ENCODE measurements at regions not wholly inside any gene's neighbourhood (a gene's known extent, or its start where the extent isn't known, plus 50 kb on each side); places are given as distances from the start of the nearest gene placed in this dataset.

DNA sequence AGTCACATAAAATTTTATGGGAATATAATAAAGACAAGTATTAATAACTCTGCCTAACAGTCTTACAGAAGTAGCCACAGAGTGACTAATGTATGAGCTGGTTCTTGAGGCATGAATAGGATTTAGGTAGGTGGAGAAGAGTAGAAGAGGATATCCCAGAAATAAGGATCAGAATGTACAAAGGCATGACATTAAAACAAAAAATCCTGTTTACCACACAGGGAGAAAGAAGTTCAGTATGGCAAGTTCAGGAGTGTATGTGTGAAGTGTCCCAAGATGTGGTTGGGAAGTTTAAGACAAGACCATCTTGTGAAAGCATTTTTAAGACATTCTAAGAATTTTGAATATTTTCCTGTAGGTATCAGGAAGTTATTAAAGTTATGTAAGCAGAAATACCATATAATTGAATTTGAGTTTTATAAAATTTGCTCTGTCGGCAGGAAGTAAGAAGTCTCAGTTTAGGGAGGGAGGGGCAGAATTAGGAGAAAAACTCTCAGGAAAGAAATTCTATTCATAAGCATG is 64.7 kb upstream of the CAV2 start:
- H3K27me3 ChIP-seq (ENCODE audit: insufficient read depth, low read length) = no peaks in the 10 kb centered on the region
- H3K79me2 ChIP-seq (ENCODE audit: insufficient read depth, low read length) = no peaks in the 10 kb centered on the region
- no peak for TF ChIP-seq EZH2 (IDR thresholded peaks at IDR 0.05; ENCODE audit: borderline replicate concordance, low read length)
- TF ChIP-seq, protein P1, sequence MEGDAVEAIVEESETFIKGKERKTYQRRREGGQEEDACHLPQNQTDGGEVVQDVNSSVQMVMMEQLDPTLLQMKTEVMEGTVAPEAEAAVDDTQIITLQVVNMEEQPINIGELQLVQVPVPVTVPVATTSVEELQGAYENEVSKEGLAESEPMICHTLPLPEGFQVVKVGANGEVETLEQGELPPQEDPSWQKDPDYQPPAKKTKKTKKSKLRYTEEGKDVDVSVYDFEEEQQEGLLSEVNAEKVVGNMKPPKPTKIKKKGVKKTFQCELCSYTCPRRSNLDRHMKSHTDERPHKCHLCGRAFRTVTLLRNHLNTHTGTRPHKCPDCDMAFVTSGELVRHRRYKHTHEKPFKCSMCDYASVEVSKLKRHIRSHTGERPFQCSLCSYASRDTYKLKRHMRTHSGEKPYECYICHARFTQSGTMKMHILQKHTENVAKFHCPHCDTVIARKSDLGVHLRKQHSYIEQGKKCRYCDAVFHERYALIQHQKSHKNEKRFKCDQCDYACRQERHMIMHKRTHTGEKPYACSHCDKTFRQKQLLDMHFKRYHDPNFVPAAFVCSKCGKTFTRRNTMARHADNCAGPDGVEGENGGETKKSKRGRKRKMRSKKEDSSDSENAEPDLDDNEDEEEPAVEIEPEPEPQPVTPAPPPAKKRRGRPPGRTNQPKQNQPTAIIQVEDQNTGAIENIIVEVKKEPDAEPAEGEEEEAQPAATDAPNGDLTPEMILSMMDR (IDR thresholded peaks at IDR 0.05; ENCODE audit: low read length) = no peak
- no peaks in the 10 kb centered on the region for H3K4me1 ChIP-seq (ENCODE audit: insufficient read depth, low read length, severe bottlenecking)
- no peaks in the 10 kb centered on the region for H3F3A ChIP-seq (ENCODE audit: insufficient read depth, low read length)
- H4K20me1 ChIP-seq (ENCODE audit: insufficient read depth, low read length) = no peaks in the 10 kb centered on the region
- no peak overlapping the region for H3K4me2 ChIP-seq (ENCODE audit: low read length)
- no peak overlapping the region for H3K27ac ChIP-seq (ENCODE audit: low read depth, low read length, poor library complexity, severe bottlenecking)
- no peak overlapping the region for H2AFZ ChIP-seq (ENCODE audit: low read length)
- H3K9me2 ChIP-seq (ENCODE audit: low read depth, low read length) = no peaks in the 10 kb centered on the region
- H3K9me3 ChIP-seq (ENCODE audit: low read length) = no peaks in the 10 kb centered on the region
- H3K36me3 ChIP-seq (ENCODE audit: insufficient read depth, low read length) = no peaks in the 10 kb centered on the region
- no peak overlapping the region for H3K4me3 ChIP-seq (ENCODE audit: low read depth, low read length, poor library complexity, severe bottlenecking)
- no peak overlapping the region for H3K9ac ChIP-seq (ENCODE audit: low read length)

DNA sequence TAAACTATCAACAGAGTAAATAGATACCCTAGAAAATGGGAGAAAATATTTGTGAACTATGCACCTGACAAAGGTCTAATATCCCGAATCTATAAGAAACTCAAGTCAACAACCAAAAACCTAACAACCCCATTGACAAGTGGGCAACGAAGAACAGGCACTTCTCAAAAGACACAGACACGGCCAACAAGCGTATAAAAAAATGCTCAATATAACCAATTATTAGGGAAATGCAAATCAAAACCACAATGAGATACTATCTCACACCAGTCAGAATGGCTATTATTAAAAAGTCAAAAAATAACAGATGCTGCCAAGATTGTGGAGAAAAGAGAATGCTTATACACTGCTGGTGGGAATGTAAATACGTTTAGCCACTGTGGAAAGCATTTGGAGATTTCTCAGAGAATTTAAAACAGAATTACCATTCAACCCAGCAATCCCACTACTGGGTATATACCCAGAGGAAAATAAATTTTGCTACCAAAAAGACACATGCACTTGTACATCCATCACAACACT is 63.2 kb upstream of the CAV2 start:
- H3K4me1 ChIP-seq (ENCODE audit: insufficient read depth, low read length, severe bottlenecking) = no peaks in the 10 kb centered on the region
- TF ChIP-seq, protein P1 (IDR thresholded peaks at IDR 0.05; ENCODE audit: low read length) = no peak
- no peak for TF ChIP-seq EZH2 (IDR thresholded peaks at IDR 0.05; ENCODE audit: borderline replicate concordance, low read length)
- no peak overlapping the region for H2AFZ ChIP-seq (ENCODE audit: low read length)
- H3K9ac ChIP-seq (ENCODE audit: low read length) = no peak overlapping the region
- no peak overlapping the region for H3K4me3 ChIP-seq (ENCODE audit: low read depth, low read length, poor library complexity, severe bottlenecking)
- no peaks in the 10 kb centered on the region for H3K36me3 ChIP-seq (ENCODE audit: insufficient read depth, low read length)
- H3K4me2 ChIP-seq (ENCODE audit: low read length) = no peak overlapping the region
- H4K20me1 ChIP-seq (ENCODE audit: insufficient read depth, low read length) = no peaks in the 10 kb centered on the region
- no peak overlapping the region for H3K27ac ChIP-seq (ENCODE audit: low read depth, low read length, poor library complexity, severe bottlenecking)
- H3F3A ChIP-seq (ENCODE audit: insufficient read depth, low read length) = no peaks in the 10 kb centered on the region
- H3K9me2 ChIP-seq (ENCODE audit: low read depth, low read length) = no peaks in the 10 kb centered on the region
- H3K27me3 ChIP-seq (ENCODE audit: insufficient read depth, low read length) = no peaks in the 10 kb centered on the region
- no peaks in the 10 kb centered on the region for H3K9me3 ChIP-seq (ENCODE audit: low read length)
- H3K79me2 ChIP-seq (ENCODE audit: insufficient read depth, low read length) = no peaks in the 10 kb centered on the region

DNA sequence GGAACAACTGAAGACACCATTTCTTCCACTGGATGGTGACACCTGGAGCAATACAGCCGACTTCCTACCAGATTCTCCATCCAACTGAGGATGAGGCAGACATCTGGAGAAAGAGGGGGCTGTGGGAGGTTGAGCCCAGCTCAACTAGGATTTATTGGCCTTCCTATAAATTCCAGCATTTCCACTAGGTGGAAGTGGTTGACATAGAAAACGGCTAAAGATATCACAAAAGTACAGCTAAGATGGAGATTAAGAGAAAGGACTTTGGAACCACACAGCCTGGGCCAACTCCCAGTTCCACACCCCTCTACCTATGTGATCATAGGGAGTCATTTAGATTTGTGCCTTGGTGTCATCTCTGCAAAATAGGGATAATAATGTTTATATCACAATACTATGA is 61.3 kb upstream of the CAV2 start:
- Histone ChIP-seq H4K20me1 (ENCODE audit: insufficient read depth, low read length) (no peaks in the 10 kb centered on the region), H3K36me3 (ENCODE audit: insufficient read depth, low read length) (no peaks in the 10 kb centered on the region), H3F3A (ENCODE audit: insufficient read depth, low read length) (no peaks in the 10 kb centered on the region), H3K79me2 (ENCODE audit: insufficient read depth, low read length) (no peaks in the 10 kb centered on the region), H3K4me1 (ENCODE audit: insufficient read depth, low read length, severe bottlenecking) (no peaks in the 10 kb centered on the region), H3K4me2 (ENCODE audit: low read length) (no peak overlapping the region), H3K27ac (ENCODE audit: low read depth, low read length, poor library complexity, severe bottlenecking) (no peak overlapping the region), H3K9me2 (ENCODE audit: low read depth, low read length) (no peaks in the 10 kb centered on the region), H2AFZ (ENCODE audit: low read length) (no peak overlapping the region), H3K9ac (ENCODE audit: low read length) (no peak overlapping the region), H3K9me3 (ENCODE audit: low read length) (no peaks in the 10 kb centered on the region), H3K27me3 (ENCODE audit: insufficient read depth, low read length) (no peaks in the 10 kb centered on the region), H3K4me3 (ENCODE audit: low read depth, low read length, poor library complexity, severe bottlenecking) (no peak overlapping the region)
- no peak for TF ChIP-seq EZH2 (IDR thresholded peaks at IDR 0.05; ENCODE audit: borderline replicate concordance, low read length)
- TF ChIP-seq, protein P1 (IDR thresholded peaks at IDR 0.05; ENCODE audit: low read length) = no peak
